Mammary epithelial cell (primary cell): ENCODE measurements at regions not wholly inside any gene's neighbourhood (a gene's known extent, or its start where the extent isn't known, plus 50 kb on each side); places are given as distances from the start of the nearest gene placed in this dataset.

Source experiments
- CTCF ChIP-seq, 2 donors: IDR thresholded peaks in 1 of 2; conservative IDR thresholded peaks in 1 of 2; 2 replicates each; pipeline ENCODE4 v1.5.1; 2011 to 2012; ENCODE audit warnings: inconsistent platforms in 2 of 2, low read length in 2 of 2, mild to moderate bottlenecking in 2 of 2, control low read depth in 1 of 2, low read depth in 1 of 2; ENCODE audit not compliant: insufficient read depth in 1 of 2; ENCODE audit errors: extremely low read depth in 1 of 2
- EZH2 ChIP-seq: IDR thresholded peaks from 2 replicates; pipeline ENCODE4 v1.6.1; 2012; ENCODE audit warnings: low read length, inconsistent platforms, borderline replicate concordance

GRCh38 chr13:78061806-78062205, 143.2 kb upstream of the EDNRB start:
- no peak for TF ChIP-seq EZH2
- TF ChIP-seq CTCF (conservative IDR thresholded peaks at IDR 0.05 in 1 of 2, IDR thresholded peaks at IDR 0.05 in 1 of 2; ENCODE audit: extremely low read depth in 1 of 2, insufficient read depth in 1 of 2, low read depth in 1 of 2, low read length in 2 of 2) = no peak
